ENCODE measurements at regions not wholly inside any gene's neighbourhood (a gene's known extent, or its start where the extent isn't known, plus 50 kb on each side); places are given as distances from the start of the nearest gene placed in this dataset.

- no peak for TF ChIP-seq POLR2A (IDR thresholded peaks at IDR 0.05; ENCODE audit: low read depth, low read length)
- TF ChIP-seq POLR2AphosphoS5 (IDR thresholded peaks at IDR 0.05; ENCODE audit: low read depth, low read length): no peak
- TF ChIP-seq TAF1 (IDR thresholded peaks at IDR 0.05; ENCODE audit: borderline replicate concordance, low read depth, low read length): no peak
- FAIRE-seq (no peak), DNase-seq (ENCODE audit: insufficient read length) (no peak)
Observed at GRCh38 chr6:148044921-148045320, 297.7 kb upstream of the SASH1 start.

- FAIRE-seq (no peak), DNase-seq (ENCODE audit: insufficient read length) (no peak)
- TF ChIP-seq POLR2AphosphoS5 (IDR thresholded peaks at IDR 0.05; ENCODE audit: low read depth, low read length) (no peak), POLR2A (IDR thresholded peaks at IDR 0.05; ENCODE audit: low read depth, low read length) (no peak), TAF1 (IDR thresholded peaks at IDR 0.05; ENCODE audit: borderline replicate concordance, low read depth, low read length) (no peak)
Observed at GRCh38 chr6:148053209-148053608, 289.4 kb upstream of the SASH1 start.

GRCh38 chr6:148053796-148054195 is 288.8 kb upstream of the SASH1 start:
- DNase-seq (ENCODE audit: insufficient read length) (no peak), FAIRE-seq (no peak)
- TF ChIP-seq POLR2A (IDR thresholded peaks at IDR 0.05; ENCODE audit: low read depth, low read length) (no peak), TAF1 (IDR thresholded peaks at IDR 0.05; ENCODE audit: borderline replicate concordance, low read depth, low read length) (no peak), POLR2AphosphoS5 (IDR thresholded peaks at IDR 0.05; ENCODE audit: low read depth, low read length) (no peak)

GRCh38 chr6:148054219-148054618 is 288.4 kb upstream of the SASH1 start:
- no peak for DNase-seq (ENCODE audit: insufficient read length)
- FAIRE-seq: no peak

GRCh38 chr6:148055419-148055818 is 287.2 kb upstream of the SASH1 start:
- FAIRE-seq (no peak), DNase-seq (ENCODE audit: insufficient read length) (no peak)
- no peak for TF ChIP-seq POLR2AphosphoS5 (IDR thresholded peaks at IDR 0.05; ENCODE audit: low read depth, low read length)
- no peak for TF ChIP-seq TAF1 (IDR thresholded peaks at IDR 0.05; ENCODE audit: borderline replicate concordance, low read depth, low read length)
- no peak for TF ChIP-seq POLR2A (IDR thresholded peaks at IDR 0.05; ENCODE audit: low read depth, low read length)

More at GRCh38 chr6:148054219-148054618, 288.4 kb upstream of the SASH1 start:
- TF ChIP-seq TAF1 (IDR thresholded peaks at IDR 0.05; ENCODE audit: borderline replicate concordance, low read depth, low read length): no peak
- no peak for TF ChIP-seq POLR2AphosphoS5 (IDR thresholded peaks at IDR 0.05; ENCODE audit: low read depth, low read length)
- no peak for TF ChIP-seq POLR2A (IDR thresholded peaks at IDR 0.05; ENCODE audit: low read depth, low read length)

GRCh38 chr6:148059869-148060268 is 282.8 kb upstream of the SASH1 start:
- DNase-seq (ENCODE audit: insufficient read length) (no peak), FAIRE-seq (no peak)

GRCh38 chr6:148064406-148065134 is 278.1 kb upstream of the SASH1 start:
- TF ChIP-seq TAF1 (IDR thresholded peaks at IDR 0.05; ENCODE audit: borderline replicate concordance, low read depth, low read length) (no peak), POLR2A (IDR thresholded peaks at IDR 0.05; ENCODE audit: low read depth, low read length) (no peak), POLR2AphosphoS5 (IDR thresholded peaks at IDR 0.05; ENCODE audit: low read depth, low read length) (no peak)
- no peak for DNase-seq (ENCODE audit: insufficient read length)
- no peak for FAIRE-seq

More at GRCh38 chr6:148059869-148060268, 282.8 kb upstream of the SASH1 start:
- no peak for TF ChIP-seq TAF1 (IDR thresholded peaks at IDR 0.05; ENCODE audit: borderline replicate concordance, low read depth, low read length)
- TF ChIP-seq POLR2AphosphoS5 (IDR thresholded peaks at IDR 0.05; ENCODE audit: low read depth, low read length): no peak
- TF ChIP-seq POLR2A (IDR thresholded peaks at IDR 0.05; ENCODE audit: low read depth, low read length): no peak

GRCh38 chr6:148068437-148069061 is 274.1 kb upstream of the SASH1 start:
- FAIRE-seq: no peak
- no peak for DNase-seq (ENCODE audit: insufficient read length)
- TF ChIP-seq POLR2A (IDR thresholded peaks at IDR 0.05; ENCODE audit: low read depth, low read length) (no peak), POLR2AphosphoS5 (IDR thresholded peaks at IDR 0.05; ENCODE audit: low read depth, low read length) (no peak), TAF1 (IDR thresholded peaks at IDR 0.05; ENCODE audit: borderline replicate concordance, low read depth, low read length) (no peak)

- FAIRE-seq (no peak), DNase-seq (ENCODE audit: insufficient read length) (no peak)
- TF ChIP-seq POLR2AphosphoS5 (IDR thresholded peaks at IDR 0.05; ENCODE audit: low read depth, low read length): no peak
- no peak for TF ChIP-seq POLR2A (IDR thresholded peaks at IDR 0.05; ENCODE audit: low read depth, low read length)
- no peak for TF ChIP-seq TAF1 (IDR thresholded peaks at IDR 0.05; ENCODE audit: borderline replicate concordance, low read depth, low read length)
Observed at GRCh38 chr6:148069256-148069655, 273.4 kb upstream of the SASH1 start.

GRCh38 chr6:148074291-148074690 is 268.3 kb upstream of the SASH1 start:
- no peak for DNase-seq (ENCODE audit: insufficient read length)
- TF ChIP-seq POLR2AphosphoS5 (IDR thresholded peaks at IDR 0.05; ENCODE audit: low read depth, low read length) (no peak), POLR2A (IDR thresholded peaks at IDR 0.05; ENCODE audit: low read depth, low read length) (no peak), TAF1 (IDR thresholded peaks at IDR 0.05; ENCODE audit: borderline replicate concordance, low read depth, low read length) (no peak)

GRCh38 chr6:148074738-148075137 is 267.9 kb upstream of the SASH1 start:
- FAIRE-seq (no peak), DNase-seq (ENCODE audit: insufficient read length) (no peak)
- no peak for TF ChIP-seq TAF1 (IDR thresholded peaks at IDR 0.05; ENCODE audit: borderline replicate concordance, low read depth, low read length)
- no peak for TF ChIP-seq POLR2AphosphoS5 (IDR thresholded peaks at IDR 0.05; ENCODE audit: low read depth, low read length)
- no peak for TF ChIP-seq POLR2A (IDR thresholded peaks at IDR 0.05; ENCODE audit: low read depth, low read length)

More at GRCh38 chr6:148074291-148074690, 268.3 kb upstream of the SASH1 start:
- FAIRE-seq: no peak

- TF ChIP-seq POLR2AphosphoS5 (IDR thresholded peaks at IDR 0.05; ENCODE audit: low read depth, low read length) (no peak), POLR2A (IDR thresholded peaks at IDR 0.05; ENCODE audit: low read depth, low read length) (no peak), TAF1 (IDR thresholded peaks at IDR 0.05; ENCODE audit: borderline replicate concordance, low read depth, low read length) (no peak)
- FAIRE-seq (no peak), DNase-seq (ENCODE audit: insufficient read length) (no peak)
Observed at GRCh38 chr6:148075352-148075751, 267.3 kb upstream of the SASH1 start.
